NCI-H345 (cell line): ENCODE measurements at regions not wholly inside any gene's neighbourhood (a gene's known extent, or its start where the extent isn't known, plus 50 kb on each side); places are given as distances from the start of the nearest gene placed in this dataset.
A peak's percentile ranks its signal among the peaks of the same experiment; 100 is the strongest.

Experiments
- DNase-seq: peaks from one replicate; lab custom pipeline; 2025; lab: John Stamatoyannopoulos, UW

GRCh38 chr12:39125566-39125965 is 220.2 kb upstream of the CPNE8 start:
- DNase-seq: no peak

- no peak for DNase-seq
These were observed 219.4 kb upstream of the CPNE8 start for GRCh38 chr12:39124768-39125167.

GRCh38 chr12:39123580-39124253 is 218.3 kb upstream of the CPNE8 start:
- DNase-seq: no peak

- no peak for DNase-seq
These were observed 217.3 kb upstream of the CPNE8 start for GRCh38 chr12:39122562-39123204.

- peak; percentile 68 for DNase-seq
These were observed 211.5 kb upstream of the CPNE8 start for GRCh38 chr12:39116861-39117260.

GRCh38 chr12:39112064-39112463 is 206.7 kb upstream of the CPNE8 start:
- DNase-seq: no peak

GRCh38 chr12:39105111-39105510 is 199.7 kb upstream of the CPNE8 start:
- no peak for DNase-seq

- DNase-seq: peak; percentile 44
These were observed 198.3 kb upstream of the CPNE8 start for GRCh38 chr12:39103552-39104165.

- DNase-seq: no peak
These were observed 197.3 kb upstream of the CPNE8 start for GRCh38 chr12:39102474-39103209.

GRCh38 chr12:39095636-39096330 is 190.4 kb upstream of the CPNE8 start:
- no peak for DNase-seq

GRCh38 chr12:39081910-39082309 is 176.5 kb upstream of the CPNE8 start:
- no peak for DNase-seq

GRCh38 chr12:39077226-39077625 is 171.8 kb upstream of the CPNE8 start:
- DNase-seq: no peak

GRCh38 chr12:39074063-39074462 is 168.7 kb upstream of the CPNE8 start:
- DNase-seq: no peak

- DNase-seq: no peak
These were observed 167.3 kb upstream of the CPNE8 start for GRCh38 chr12:39072658-39073057.

GRCh38 chr12:39071611-39072010 is 166.2 kb upstream of the CPNE8 start:
- no peak for DNase-seq

- no peak for DNase-seq
These were observed 165.4 kb upstream of the CPNE8 start for GRCh38 chr12:39070775-39071174.

GRCh38 chr12:39065455-39065854 is 160.1 kb upstream of the CPNE8 start:
- DNase-seq: no peak

- DNase-seq: no peak
These were observed 159.3 kb upstream of the CPNE8 start for GRCh38 chr12:39064708-39065107.

- DNase-seq: no peak
These were observed 157.0 kb upstream of the CPNE8 start for GRCh38 chr12:39062266-39062996.

- no peak for DNase-seq
These were observed 156.2 kb upstream of the CPNE8 start for GRCh38 chr12:39061576-39061975.

GRCh38 chr12:39048395-39048794 is 143.0 kb upstream of the CPNE8 start:
- DNase-seq: no peak
